ENCODE measurements at regions not wholly inside any gene's neighbourhood (a gene's known extent, or its start where the extent isn't known, plus 50 kb on each side); places are given as distances from the start of the nearest gene placed in this dataset.

- TF ChIP-seq CTCF (optimal IDR thresholded peaks at IDR 0.05 in 1 of 3, IDR thresholded peaks at IDR 0.05 in 1 of 3, conservative IDR thresholded peaks at IDR 0.05 in 1 of 3; ENCODE audit: extremely low read depth in 1 of 3, insufficient read depth in 2 of 3, low read length in 3 of 3) (no peak), EZH2 (IDR thresholded peaks at IDR 0.05; ENCODE audit: low read length) (no peak)
Observed at GRCh38 chr3:35523838-35524237, 115.5 kb upstream of the ARPP21 start.

All from keratinocyte (primary cell).